GM23338 (cell line): ENCODE measurements at regions not wholly inside any gene's neighbourhood (a gene's known extent, or its start where the extent isn't known, plus 50 kb on each side); places are given as distances from the start of the nearest gene placed in this dataset.

Source experiments
- ATAC-seq: fragments of 200-7000 bp; cut with Tn5 transposase; 3 replicates; pipeline ENCODE4 v1.9.1; 2020
- DNase-seq: peaks from one replicate; pipeline ENCODE4 v3.0.0-alpha.2; 2015; ENCODE audit warnings: low spot score
- H2AFZ ChIP-seq: fragments of 200-600 bp; sonication (generic); 2 replicates; pipeline ENCODE4 v1.8.0; 2016; ENCODE audit warnings: antibody characterized with exemption, mild to moderate bottlenecking, moderate library complexity
- H3F3A ChIP-seq: fragments of 200-600 bp; sonication (generic); replicated peaks from 2 replicates; pipeline ENCODE4 v1.8.0; 2017; ENCODE audit warnings: antibody characterized with exemption, mixed run types, low read depth
- H3K27ac ChIP-seq: fragments of 200-600 bp; sonication (generic); 2 replicates; pipeline ENCODE4 v1.6.1; 2016; ENCODE audit warnings: low read depth
- H3K27me3 ChIP-seq: fragments of 200-600 bp; sonication (generic); 2 replicates; pipeline ENCODE4 v1.8.0; 2016; ENCODE audit warnings: mild to moderate bottlenecking, mixed run types, moderate library complexity; ENCODE audit not compliant: insufficient read depth
- H3K36me3 ChIP-seq: fragments of 200-600 bp; sonication (generic); 2 replicates; pipeline ENCODE4 v1.8.0; 2016; ENCODE audit warnings: mild to moderate bottlenecking; ENCODE audit not compliant: insufficient read depth
- H3K4me1 ChIP-seq: fragments of 200-600 bp; sonication (generic); 2 replicates; pipeline ENCODE4 v1.8.0; 2016; ENCODE audit warnings: mild to moderate bottlenecking, moderate library complexity; ENCODE audit not compliant: insufficient read depth
- H3K4me2 ChIP-seq: fragments of 200-600 bp; sonication (generic); 2 replicates; pipeline ENCODE4 v1.7.1; 2017; ENCODE audit warnings: mixed run types
- H3K4me3 ChIP-seq: fragments of 200-600 bp; sonication (generic); 2 replicates; pipeline ENCODE4 v1.6.1; 2016; ENCODE audit warnings: mixed run types
- H3K79me2 ChIP-seq: fragments of 200-600 bp; sonication (generic); replicated peaks from 2 replicates; pipeline ENCODE4 v1.8.0; 2017; ENCODE audit warnings: mild to moderate bottlenecking; ENCODE audit not compliant: insufficient read depth
- H3K9me2 ChIP-seq: fragments of 200-600 bp; sonication (generic); 2 replicates; pipeline ENCODE4 v1.8.0; 2017; ENCODE audit not compliant: insufficient read depth
- H4K20me1 ChIP-seq: fragments of 200-600 bp; sonication (generic); replicated peaks from 2 replicates; pipeline ENCODE4 v1.8.0; 2017; ENCODE audit warnings: mild to moderate bottlenecking; ENCODE audit not compliant: insufficient read depth
- H3K27ac Mint-ChIP-seq: 2 replicates; pipeline ENCODE4 v1.8.0; 2020; ENCODE audit warnings: inconsistent platforms, mild to moderate bottlenecking, moderate library complexity, mixed read lengths
- H3K27me3 Mint-ChIP-seq: 3 replicates; pipeline ENCODE4 v1.8.0; 2022; ENCODE audit warnings: low read depth, mild to moderate bottlenecking, moderate library complexity, mixed read lengths, inconsistent platforms; ENCODE audit not compliant: insufficient read depth, poor library complexity
- H3K36me3 Mint-ChIP-seq: 3 replicates; pipeline ENCODE4 v1.8.0; 2021; ENCODE audit warnings: low read depth, mild to moderate bottlenecking, inconsistent platforms, moderate library complexity, mixed read lengths
- H3K4me1 Mint-ChIP-seq: 3 replicates; pipeline ENCODE4 v1.8.0; 2020; ENCODE audit warnings: mild to moderate bottlenecking, inconsistent platforms, mixed read lengths
- H3K4me3 Mint-ChIP-seq: 3 replicates; pipeline ENCODE4 v1.8.0; 2021; ENCODE audit warnings: moderate library complexity, mild to moderate bottlenecking, inconsistent platforms, mixed read lengths
- H3K9me3 Mint-ChIP-seq: 3 replicates; pipeline ENCODE4 v1.8.0; 2020; ENCODE audit warnings: moderate library complexity, mild to moderate bottlenecking, inconsistent platforms, mixed read lengths
- CREB1 ChIP-seq: fragments of 250-450 bp; sonication (Bioruptor Pico); IDR thresholded peaks from 2 replicates; pipeline ENCODE4 v1.5.0; 2020; ENCODE audit warnings: low read depth, mild to moderate bottlenecking, moderate library complexity
- CTCF ChIP-seq, 2 experiments: fragments of 200-600 bp in 1 of 2; sonication (generic) in 1 of 2; conservative IDR thresholded peaks; 2 replicates each; pipeline versions ENCODE4 v1.5.1 to v1.6.1; 2016 to 2017; ENCODE audit warnings: antibody characterized with exemption in 2 of 2, low read depth in 2 of 2, mild to moderate bottlenecking in 2 of 2, moderate library complexity in 1 of 2
- ETS1 ChIP-seq: IDR thresholded peaks from 2 replicates; pipeline ENCODE4 v1.6.1; 2016; ENCODE audit warnings: antibody characterized with exemption
- EZH2 ChIP-seq: fragments of 200-600 bp; sonication (generic); IDR thresholded peaks from one replicate; pipeline ENCODE4 v1.8.0; 2017; ENCODE audit warnings: antibody characterized with exemption, mild to moderate bottlenecking, low read depth; ENCODE audit not compliant: unreplicated experiment
- EZH2phosphoT487 ChIP-seq: fragments of 200-600 bp; sonication (generic); IDR thresholded peaks from one replicate; pipeline ENCODE4 v1.8.1; 2018; ENCODE audit warnings: antibody characterized with exemption; ENCODE audit not compliant: unreplicated experiment
- JUNB ChIP-seq: IDR thresholded peaks from one replicate; pipeline ENCODE4 v1.6.1; 2016; ENCODE audit warnings: antibody characterized with exemption; ENCODE audit not compliant: unreplicated experiment
- NANOG ChIP-seq: IDR thresholded peaks from 2 replicates; pipeline ENCODE4 v1.6.1; 2016; ENCODE audit warnings: antibody characterized with exemption, borderline replicate concordance
- POLR2AphosphoS5 ChIP-seq: IDR thresholded peaks from 2 replicates; pipeline ENCODE4 v1.6.1; 2016; ENCODE audit warnings: antibody characterized with exemption, low read depth
- REST ChIP-seq: IDR thresholded peaks from one replicate; pipeline ENCODE4 v1.6.1; 2018; ENCODE audit warnings: antibody characterized with exemption; ENCODE audit not compliant: unreplicated experiment
- STAT1 ChIP-seq: IDR thresholded peaks from one replicate; pipeline ENCODE4 v1.6.1; 2016; ENCODE audit warnings: antibody characterized with exemption; ENCODE audit not compliant: unreplicated experiment
- ZNF114 ChIP-seq: fragments of 250-450 bp; sonication (Bioruptor Pico); IDR thresholded peaks from 2 replicates; pipeline ENCODE4 v1.5.0; 2020; ENCODE audit warnings: mild to moderate bottlenecking, moderate library complexity
- ZNF331 ChIP-seq: fragments of 250-450 bp; sonication (Bioruptor Pico); IDR thresholded peaks from 2 replicates; pipeline ENCODE4 v1.5.0; 2020; ENCODE audit warnings: low read depth, mild to moderate bottlenecking, moderate library complexity
- ZNF462 ChIP-seq: fragments of 250-450 bp; sonication (Bioruptor Pico); IDR thresholded peaks from 2 replicates; pipeline ENCODE4 v1.5.0; 2020; ENCODE audit warnings: mild to moderate bottlenecking, moderate library complexity

GRCh38 chr11:134471716-134472455, 59.8 kb upstream of the B3GAT1 start:
- no peak overlapping the region for H3K27ac ChIP-seq

More at GRCh38 chr11:134471716-134472455, 59.8 kb upstream of the B3GAT1 start:
- H2AFZ ChIP-seq = no peak overlapping the region
- Mint-ChIP-seq H3K36me3 (no peaks in the 10 kb centered on the region), H3K27ac (no peak overlapping the region), H3K27me3 (peaks cover 21% of the 10 kb centered on the region), H3K4me1 (peaks cover 8% of the 10 kb centered on the region), H3K4me3 (no peak overlapping the region), H3K9me3 (no peaks in the 10 kb centered on the region; the same call in 1 of the 3 replicates)
- H4K20me1 ChIP-seq = no peaks in the 10 kb centered on the region
- H3K79me2 ChIP-seq = no peaks in the 10 kb centered on the region
- H3K36me3 ChIP-seq = no peaks in the 10 kb centered on the region
- H3K4me1 ChIP-seq = peaks cover 5% of the 10 kb centered on the region
- ATAC-seq (no peak), DNase-seq (no peak)
- peaks cover under 1% of the 10 kb centered on the region; the same call in 1 of the 2 replicates for H3K27me3 ChIP-seq
- H3K9me2 ChIP-seq = 0 out of 2 replicates have a peak, but pooled peaks cover 2% of the 10 kb centered on the region
- H3K4me2 ChIP-seq = no peak overlapping the region
- no peak for TF ChIP-seq ETS1
- no peak for TF ChIP-seq ZNF331 (CRISPR knock-in tag)
- no peak for TF ChIP-seq JUNB
- no peak for TF ChIP-seq ZNF462 (CRISPR knock-in tag)
- no peak for TF ChIP-seq NANOG
- no peak for TF ChIP-seq POLR2AphosphoS5
- TF ChIP-seq REST = no peak
- TF ChIP-seq CTCF (conservative IDR thresholded peaks at IDR 0.05; ENCODE audit: low read depth in 2 of 2) = no peak
- no peak for TF ChIP-seq STAT1
- TF ChIP-seq EZH2 = no peak
- TF ChIP-seq CREB1 = no peak
- TF ChIP-seq ZNF114 (CRISPR knock-in tag) = no peak
- TF ChIP-seq EZH2phosphoT487 = no peak
- H3F3A ChIP-seq = no peaks in the 10 kb centered on the region
- H3K4me3 ChIP-seq = no peak overlapping the region
